Glutamatergic neuron (in vitro differentiated cells): ENCODE measurements at regions not wholly inside any gene's neighbourhood (a gene's known extent, or its start where the extent isn't known, plus 50 kb on each side); places are given as distances from the start of the nearest gene placed in this dataset.
A peak's percentile ranks its signal among the peaks of the same experiment; 100 is the strongest.

Source experiments
- DNase-seq: peaks from one replicate; pipeline ENCODE4 v3.0.0; 2022
- H3K27ac Mint-ChIP-seq: one replicate; pipeline ENCODE4 v1.8.0; 2020; ENCODE audit warnings: mild to moderate bottlenecking, mixed read lengths, inconsistent platforms; ENCODE audit not compliant: unreplicated experiment
- H3K27me3 Mint-ChIP-seq: one replicate; pipeline ENCODE4 v1.8.0; 2020; ENCODE audit warnings: mild to moderate bottlenecking, moderate library complexity, mixed read lengths, inconsistent platforms; ENCODE audit not compliant: unreplicated experiment
- H3K36me3 Mint-ChIP-seq: one replicate; pipeline ENCODE4 v1.8.0; 2020; ENCODE audit warnings: mild to moderate bottlenecking, mixed read lengths, inconsistent platforms; ENCODE audit not compliant: unreplicated experiment
- H3K4me1 Mint-ChIP-seq: one replicate; pipeline ENCODE4 v1.8.0; 2020; ENCODE audit warnings: mild to moderate bottlenecking, low read depth, mixed read lengths, inconsistent platforms; ENCODE audit not compliant: unreplicated experiment
- H3K4me3 Mint-ChIP-seq: one replicate; pipeline ENCODE4 v1.8.0; 2020; ENCODE audit warnings: mild to moderate bottlenecking, mixed read lengths, inconsistent platforms; ENCODE audit not compliant: unreplicated experiment
- H3K9me3 Mint-ChIP-seq: one replicate; pipeline ENCODE4 v1.8.0; 2020; ENCODE audit warnings: mild to moderate bottlenecking, moderate library complexity, mixed read lengths, inconsistent platforms; ENCODE audit not compliant: unreplicated experiment
- TF ChIP-seq, protein P1 (sequence below): fragments of 200-600 bp; sonication (generic); IDR thresholded peaks from one replicate; pipeline ENCODE4 v1.5.0; 2021; ENCODE audit not compliant: partially characterized antibody, unreplicated experiment

- Mint-ChIP-seq H3K4me1 (no peaks in the 10 kb centered on the region), H3K27ac (no peak overlapping the region), H3K27me3 (no peaks in the 10 kb centered on the region), H3K36me3 (no peaks in the 10 kb centered on the region), H3K4me3 (no peak overlapping the region), H3K9me3 (peaks cover 2% of the 10 kb centered on the region)
- TF ChIP-seq, protein P1, sequence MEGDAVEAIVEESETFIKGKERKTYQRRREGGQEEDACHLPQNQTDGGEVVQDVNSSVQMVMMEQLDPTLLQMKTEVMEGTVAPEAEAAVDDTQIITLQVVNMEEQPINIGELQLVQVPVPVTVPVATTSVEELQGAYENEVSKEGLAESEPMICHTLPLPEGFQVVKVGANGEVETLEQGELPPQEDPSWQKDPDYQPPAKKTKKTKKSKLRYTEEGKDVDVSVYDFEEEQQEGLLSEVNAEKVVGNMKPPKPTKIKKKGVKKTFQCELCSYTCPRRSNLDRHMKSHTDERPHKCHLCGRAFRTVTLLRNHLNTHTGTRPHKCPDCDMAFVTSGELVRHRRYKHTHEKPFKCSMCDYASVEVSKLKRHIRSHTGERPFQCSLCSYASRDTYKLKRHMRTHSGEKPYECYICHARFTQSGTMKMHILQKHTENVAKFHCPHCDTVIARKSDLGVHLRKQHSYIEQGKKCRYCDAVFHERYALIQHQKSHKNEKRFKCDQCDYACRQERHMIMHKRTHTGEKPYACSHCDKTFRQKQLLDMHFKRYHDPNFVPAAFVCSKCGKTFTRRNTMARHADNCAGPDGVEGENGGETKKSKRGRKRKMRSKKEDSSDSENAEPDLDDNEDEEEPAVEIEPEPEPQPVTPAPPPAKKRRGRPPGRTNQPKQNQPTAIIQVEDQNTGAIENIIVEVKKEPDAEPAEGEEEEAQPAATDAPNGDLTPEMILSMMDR, result no peak
- DNase-seq, result no peak
These were observed 119.5 kb downstream of the NTMT2 start for GRCh38 chr1:170265234-170265633.

GRCh38 chr1:170267317-170267716 lies 121.6 kb downstream of the NTMT2 start:
- no peaks in the 10 kb centered on the region for H3K4me1 Mint-ChIP-seq
- DNase-seq, result no peak
- no peaks in the 10 kb centered on the region for H3K27me3 Mint-ChIP-seq

DNA sequence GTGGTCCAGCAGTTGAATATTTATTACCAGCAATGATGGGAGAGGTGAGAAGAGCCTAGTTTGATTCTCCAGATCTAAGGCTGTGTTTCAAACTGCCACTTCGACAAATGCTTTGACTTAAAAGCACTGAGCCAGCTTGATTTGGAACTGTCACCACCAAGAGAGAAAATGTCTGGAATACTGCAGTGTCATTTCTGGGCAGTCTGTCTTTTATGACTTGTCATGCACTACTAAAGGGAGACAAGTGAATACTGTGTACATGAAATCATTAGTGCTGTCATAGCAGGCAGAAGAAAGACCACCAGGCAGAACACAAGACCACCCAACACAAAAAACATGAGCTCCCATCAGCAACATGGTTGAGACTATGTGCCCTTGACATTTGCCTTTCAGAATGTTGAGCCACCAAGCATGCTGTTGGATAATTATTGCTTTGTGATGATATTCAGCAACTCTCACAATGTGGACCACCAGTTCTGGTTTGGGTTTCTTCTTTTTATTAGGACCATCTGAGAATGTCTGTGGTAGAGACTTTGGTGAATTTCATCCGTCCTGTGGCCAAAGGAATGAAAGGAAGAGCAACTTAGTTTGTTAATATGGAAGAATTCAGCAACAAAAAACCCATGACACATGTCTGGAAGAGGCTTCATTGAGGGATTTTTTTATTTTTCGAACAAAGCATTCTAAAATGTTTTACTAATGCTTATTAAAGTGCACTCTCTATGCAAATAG lies 125.8 kb downstream of the NTMT2 start:
- TF ChIP-seq, protein P1, result no peak
- no peak overlapping the region for H3K4me3 Mint-ChIP-seq

More at GRCh38 chr1:170267317-170267716, 121.6 kb downstream of the NTMT2 start:
- Mint-ChIP-seq H3K9me3 (peaks cover 2% of the 10 kb centered on the region), H3K4me3 (no peak overlapping the region), H3K27ac (no peak overlapping the region), H3K36me3 (no peaks in the 10 kb centered on the region)
- TF ChIP-seq, protein P1, result no peak

DNA sequence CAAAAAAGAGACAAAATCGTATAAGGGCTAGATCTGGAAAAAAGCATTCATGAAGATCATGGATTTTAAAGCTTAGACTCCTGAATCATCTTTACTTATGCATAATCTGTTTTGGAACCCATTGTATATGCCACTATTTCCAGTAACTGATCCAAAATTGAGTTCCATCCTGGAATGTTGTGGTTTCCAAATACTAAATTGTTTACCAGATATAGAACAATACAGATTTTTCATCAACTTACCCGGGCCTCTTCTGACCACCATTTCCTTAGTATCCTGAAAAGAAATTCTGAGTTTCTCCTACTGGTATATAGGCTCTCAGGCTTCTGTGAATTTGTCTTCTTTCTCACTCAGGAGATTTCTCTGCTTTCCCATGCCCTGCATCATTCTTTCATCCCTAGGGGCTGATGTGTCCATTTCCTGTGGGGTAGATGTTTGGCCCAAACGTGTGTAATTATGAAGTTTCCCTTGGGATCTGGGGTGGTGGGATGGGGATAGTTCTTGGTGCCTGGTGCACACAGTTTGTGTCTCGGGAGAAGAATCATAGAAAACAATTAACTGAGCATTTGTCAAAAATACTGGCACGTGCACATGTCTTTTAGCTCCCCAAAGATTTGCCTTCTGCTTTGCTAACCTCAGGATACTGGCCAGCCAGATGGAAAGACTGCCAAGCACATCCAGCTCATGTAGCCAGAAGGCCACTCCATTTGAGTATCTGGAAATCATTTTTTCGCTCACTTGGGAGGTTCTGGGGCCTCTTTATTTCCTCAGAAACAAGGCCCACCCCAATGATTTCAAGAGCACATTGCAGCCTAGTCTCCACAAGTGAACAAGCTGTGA lies 127.8 kb downstream of the NTMT2 start:
- Mint-ChIP-seq H3K36me3 (no peaks in the 10 kb centered on the region), H3K27me3 (peaks cover 4% of the 10 kb centered on the region), H3K4me3 (peak overlapping the region; percentile 20), H3K27ac (peak overlapping the region; percentile 40), H3K9me3 (peaks cover 4% of the 10 kb centered on the region), H3K4me1 (peaks cover 17% of the 10 kb centered on the region)
- DNase-seq, result no peak
- TF ChIP-seq, protein P1, result no peak

More for the DNA sequence above, 125.8 kb downstream of the NTMT2 start:
- Mint-ChIP-seq H3K9me3 (peaks cover 4% of the 10 kb centered on the region), H3K4me1 (peaks cover 17% of the 10 kb centered on the region), H3K27ac (no peak overlapping the region), H3K36me3 (no peaks in the 10 kb centered on the region), H3K27me3 (peaks cover 4% of the 10 kb centered on the region)
- no peak for DNase-seq

- Mint-ChIP-seq H3K4me3 (no peak overlapping the region), H3K4me1 (peaks cover 17% of the 10 kb centered on the region), H3K27ac (peak overlapping the region; percentile 34), H3K36me3 (no peaks in the 10 kb centered on the region), H3K27me3 (peaks cover 4% of the 10 kb centered on the region), H3K9me3 (peaks cover 4% of the 10 kb centered on the region)
- TF ChIP-seq, protein P1, result no peak
- DNase-seq, result no peak
These were observed 128.4 kb downstream of the NTMT2 start for GRCh38 chr1:170274131-170274501.
